Adrenal gland (tissue), 9 donors: ENCODE measurements at regions not wholly inside any gene's neighbourhood (a gene's known extent, or its start where the extent isn't known, plus 50 kb on each side); places are given as distances from the start of the nearest gene placed in this dataset.

ENCODE experiments used
- DNase-seq, 7 donors: peaks; one replicate each; pipeline ENCODE4 v3.0.0-alpha.2; 2019 to 2020
- H3K27ac ChIP-seq, 5 donors: fragments of 200-600 bp; sonication (generic) in 4 of 5; 1 replicate in 3 of 5; 2 replicates in 2 of 5; pipeline versions ENCODE4 v1.5.1 to v1.8.0; 2016 to 2020; ENCODE audit warnings: mild to moderate bottlenecking in 1 of 5
- H3K27me3 ChIP-seq: fragments of 200-600 bp; 2 replicates; pipeline ENCODE4 v1.8.0; 2021
- H3K36me3 ChIP-seq, 2 donors: fragments of 200-600 bp; replicated peaks in 1 of 2; 1 replicate in 1 of 2; 2 replicates in 1 of 2; pipeline versions ENCODE4 v1.5.1 to v1.8.0; 2018 to 2022
- H3K4me1 ChIP-seq, 2 donors: fragments of 200-600 bp; replicated peaks in 1 of 2; 1 replicate in 1 of 2; 2 replicates in 1 of 2; pipeline versions ENCODE4 v1.5.1 to v1.8.0; 2018 to 2021
- H3K4me3 ChIP-seq, 4 donors: fragments of 200-600 bp; sonication (generic) in 3 of 4; one replicate each; pipeline ENCODE4 v1.5.1; 2016 to 2018
- H3K9me3 ChIP-seq, 3 donors: fragments of 200-600 bp; sonication (generic) in 1 of 3; replicated peaks in 1 of 3; 1 replicate in 2 of 3; 2 replicates in 1 of 3; pipeline versions ENCODE4 v1.5.1 to v1.8.0; 2016 to 2021
- CTCF ChIP-seq, 6 experiments: fragments of 450-650 bp in 4 of 6; fragments of 200-600 bp in 2 of 6; sonication (generic) in 1 of 6; IDR thresholded peaks; 1 replicate in 5 of 6; 2 replicates in 1 of 6; pipeline versions ENCODE4 v1.5.1 to v1.8.0; 2016 to 2021; ENCODE audit warnings: antibody characterized with exemption in 6 of 6, mild to moderate bottlenecking in 2 of 6, moderate library complexity in 1 of 6
- POLR2A ChIP-seq, 2 donors: fragments of 450-650 bp; IDR thresholded peaks; one replicate each; pipeline ENCODE4 v1.6.1; 2017; ENCODE audit warnings: antibody characterized with exemption in 2 of 2, mild to moderate bottlenecking in 2 of 2, moderate library complexity in 1 of 2
- WGBS, 4 donors: extraction: QIAGEN DNeasy Blood & Tissue Kit in 2 of 4; methylation state at CpG; one replicate each; pipeline versions ENCODE4 v1.1.5 to v1.1.7; 2013 to 2017; 5-methylcytosine and 5-hydroxymethylcytosine counted together
- intact Hi-C, 2 donors: fragments of 100-400 bp; cut with DNase I; formaldehyde crosslinking; loops; one replicate each; pipeline versions ENCODE4 v1.14.1 to v1.15.0; 2022 to 2023
- donor health status: healthy with polysubstance abuse.
- donor health status: Bipolar disorder and iron deficiency.
- donor health status: DM: yes; HTN: yes; CAD: no.
- donor health status: DM: no; HTN: no; CAD: no.
- donor health status: DM: no; HTN: no; CAD: no.

- intact Hi-C loops: no loop called here
- Histone ChIP-seq H3K27me3 (no peaks in the 10 kb centered on the region), H3K27ac (no peak overlapping the region), H3K4me3 (no peak overlapping the region), H3K9me3 (no peaks in the 10 kb centered on the region), H3K4me1 (no peaks in the 10 kb centered on the region), H3K36me3 (no peaks in the 10 kb centered on the region)
- TF ChIP-seq CTCF (IDR thresholded peaks at IDR 0.05) (no peak), POLR2A (IDR thresholded peaks at IDR 0.05) (no peak)
- DNase-seq: no peak
- WGBS, 4 donors: 57 to 61% (median 59%) methylated on average over 4 of the region's 4 CpGs
Measured at GRCh38 chr9:34783951-34784487, 74.1 kb upstream of the CCL21 start.

GRCh38 chr9:34782372-34782771 is 72.4 kb upstream of the CCL21 start:
- H3K4me3 ChIP-seq: no peak overlapping the region
- TF ChIP-seq CTCF (IDR thresholded peaks at IDR 0.05) (no peak), POLR2A (IDR thresholded peaks at IDR 0.05) (no peak)
- H3K4me1 ChIP-seq: no peaks in the 10 kb centered on the region
- no peak overlapping the region for H3K27ac ChIP-seq
- no peaks in the 10 kb centered on the region for H3K9me3 ChIP-seq
- no peaks in the 10 kb centered on the region for H3K36me3 ChIP-seq
- no peaks in the 10 kb centered on the region for H3K27me3 ChIP-seq
- intact Hi-C loops: no loop called here
- DNase-seq: no peak
- 69 to 85% (median 84%) methylated on average over 2 of the region's 2 CpGs for WGBS, 4 donors

GRCh38 chr9:34777666-34778065 is 67.7 kb upstream of the CCL21 start:
- Histone ChIP-seq H3K36me3 (no peaks in the 10 kb centered on the region), H3K4me3 (no peak overlapping the region), H3K27ac (no peak overlapping the region), H3K27me3 (no peaks in the 10 kb centered on the region), H3K4me1 (no peaks in the 10 kb centered on the region), H3K9me3 (no peaks in the 10 kb centered on the region)
- TF ChIP-seq POLR2A (IDR thresholded peaks at IDR 0.05): no peak
- no peak for TF ChIP-seq CTCF (IDR thresholded peaks at IDR 0.05)
- peak in 3 of 7 donors; percentile 6 to 17 (median 10) for DNase-seq
- intact Hi-C loops: no loop called here
- WGBS, 4 donors: 67 to 72% (median 70%) methylated on average over 2 of the region's 2 CpGs

GRCh38 chr9:34773955-34774354 is 64.0 kb upstream of the CCL21 start:
- Histone ChIP-seq H3K9me3 (no peaks in the 10 kb centered on the region), H3K4me1 (no peaks in the 10 kb centered on the region), H3K4me3 (no peak overlapping the region), H3K36me3 (no peaks in the 10 kb centered on the region), H3K27ac (no peak overlapping the region), H3K27me3 (no peaks in the 10 kb centered on the region)
- intact Hi-C loops: no loop called here
- WGBS, 4 donors: 69 to 79% (median 75%) methylated on average over 1 of the region's 1 CpG
- no peak for DNase-seq
- TF ChIP-seq POLR2A (IDR thresholded peaks at IDR 0.05) (no peak), CTCF (IDR thresholded peaks at IDR 0.05) (no peak)
